Mucosa of descending colon (tissue), 3 donors: ENCODE measurements at regions not wholly inside any gene's neighbourhood (a gene's known extent, or its start where the extent isn't known, plus 50 kb on each side); places are given as distances from the start of the nearest gene placed in this dataset.

Experiments used
- ATAC-seq: fragments of 200-7000 bp; cut with Tn5 transposase; one replicate; pipeline ENCODE4 v1.9.1; 2020; ENCODE audit warnings: mild to moderate bottlenecking, moderate library complexity
- DNase-seq, 3 donors: peaks; one replicate each; pipeline ENCODE4 v3.0.0-alpha.2; 2020
- H3K36me3 ChIP-seq: fragments of 200-600 bp; one replicate; pipeline ENCODE4 v1.8.0; 2021; ENCODE audit warnings: low read depth, mild to moderate bottlenecking
- H3K4me1 ChIP-seq: fragments of 200-600 bp; one replicate; pipeline ENCODE4 v1.8.0; 2021; ENCODE audit warnings: low read depth, mild to moderate bottlenecking
- H3K4me3 ChIP-seq: fragments of 200-600 bp; one replicate; pipeline ENCODE4 v1.8.0; 2021; ENCODE audit warnings: mild to moderate bottlenecking
- H3K9me3 ChIP-seq: fragments of 200-600 bp; one replicate; pipeline ENCODE4 v1.8.0; 2021; ENCODE audit warnings: mild to moderate bottlenecking
- intact Hi-C, 2 donors: fragments of 100-400 bp; cut with DNase I in 1 of 2; cut with micrococcal nuclease in 1 of 2; formaldehyde crosslinking; loops; one replicate each; pipeline versions ENCODE4 v1.11.0 to v1.11.1; 2022; cut with DNase I, micrococcal nuclease
- TF ChIP-seq, protein P1 (sequence below): fragments of 200-600 bp; IDR thresholded peaks from one replicate; pipeline ENCODE4 v1.8.0; 2022; ENCODE audit warnings: antibody characterized with exemption, mild to moderate bottlenecking
- donor health status: DM: no; HTN: no; CAD: no; lungs with moderate emphysema.
- donor health status: DM: no; HTN: no; CAD: no.
- donor health status: DM: no; HTN: yes; CAD: no.

DNA sequence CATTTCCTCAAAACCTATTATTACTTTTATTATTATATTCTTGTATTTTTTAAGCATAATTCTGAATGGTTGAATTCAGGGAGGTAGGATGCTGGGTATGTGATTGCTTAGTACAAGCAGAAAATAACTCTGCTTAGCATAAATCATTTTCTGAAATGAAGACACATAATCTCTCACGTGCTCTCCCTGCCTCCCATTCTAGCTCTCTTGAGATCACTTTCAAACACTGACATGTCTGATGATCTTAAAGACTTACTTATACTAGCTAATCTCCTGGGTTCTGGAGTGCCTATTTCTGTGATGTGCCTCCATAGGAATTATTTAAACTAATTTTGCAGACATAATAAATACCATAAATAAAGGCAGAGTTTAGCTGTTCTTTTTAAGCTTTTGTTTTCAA, 1136.0 kb downstream of the SUCLG1 start:
- H3K36me3 ChIP-seq: no peaks in the 10 kb centered on the region
- DNase-seq (no peak), ATAC-seq (no peak)
- no peak overlapping the region for H3K4me3 ChIP-seq
- intact Hi-C loops: no loop called here
- no peaks in the 10 kb centered on the region for H3K4me1 ChIP-seq
- TF ChIP-seq, protein P1, sequence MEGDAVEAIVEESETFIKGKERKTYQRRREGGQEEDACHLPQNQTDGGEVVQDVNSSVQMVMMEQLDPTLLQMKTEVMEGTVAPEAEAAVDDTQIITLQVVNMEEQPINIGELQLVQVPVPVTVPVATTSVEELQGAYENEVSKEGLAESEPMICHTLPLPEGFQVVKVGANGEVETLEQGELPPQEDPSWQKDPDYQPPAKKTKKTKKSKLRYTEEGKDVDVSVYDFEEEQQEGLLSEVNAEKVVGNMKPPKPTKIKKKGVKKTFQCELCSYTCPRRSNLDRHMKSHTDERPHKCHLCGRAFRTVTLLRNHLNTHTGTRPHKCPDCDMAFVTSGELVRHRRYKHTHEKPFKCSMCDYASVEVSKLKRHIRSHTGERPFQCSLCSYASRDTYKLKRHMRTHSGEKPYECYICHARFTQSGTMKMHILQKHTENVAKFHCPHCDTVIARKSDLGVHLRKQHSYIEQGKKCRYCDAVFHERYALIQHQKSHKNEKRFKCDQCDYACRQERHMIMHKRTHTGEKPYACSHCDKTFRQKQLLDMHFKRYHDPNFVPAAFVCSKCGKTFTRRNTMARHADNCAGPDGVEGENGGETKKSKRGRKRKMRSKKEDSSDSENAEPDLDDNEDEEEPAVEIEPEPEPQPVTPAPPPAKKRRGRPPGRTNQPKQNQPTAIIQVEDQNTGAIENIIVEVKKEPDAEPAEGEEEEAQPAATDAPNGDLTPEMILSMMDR: no peak
- H3K9me3 ChIP-seq: no peaks in the 10 kb centered on the region

DNA sequence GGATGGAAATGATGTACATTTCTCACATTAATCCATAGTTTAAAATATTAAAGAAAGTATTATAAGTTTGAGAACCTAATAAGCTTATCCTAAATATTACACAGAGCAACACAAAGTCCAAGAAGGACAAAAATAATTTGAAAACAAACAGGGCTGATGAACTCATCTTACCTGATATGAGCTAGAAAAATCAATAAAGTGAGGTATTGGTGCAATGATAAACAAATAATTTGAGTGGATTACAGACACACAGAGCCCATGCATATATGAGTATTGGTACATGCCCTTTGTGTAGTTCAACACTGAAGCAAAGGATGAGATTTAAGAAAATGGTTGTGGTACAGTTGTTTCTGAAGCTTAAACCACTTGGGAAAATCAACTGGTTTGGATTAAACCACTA, 1139.0 kb downstream of the SUCLG1 start:
- TF ChIP-seq, protein P1: no peak
- Histone ChIP-seq H3K9me3 (no peaks in the 10 kb centered on the region), H3K4me1 (no peaks in the 10 kb centered on the region), H3K36me3 (no peaks in the 10 kb centered on the region), H3K4me3 (no peak overlapping the region)
- ATAC-seq (no peak), DNase-seq (no peak)
- intact Hi-C loops: no loop called here

DNA sequence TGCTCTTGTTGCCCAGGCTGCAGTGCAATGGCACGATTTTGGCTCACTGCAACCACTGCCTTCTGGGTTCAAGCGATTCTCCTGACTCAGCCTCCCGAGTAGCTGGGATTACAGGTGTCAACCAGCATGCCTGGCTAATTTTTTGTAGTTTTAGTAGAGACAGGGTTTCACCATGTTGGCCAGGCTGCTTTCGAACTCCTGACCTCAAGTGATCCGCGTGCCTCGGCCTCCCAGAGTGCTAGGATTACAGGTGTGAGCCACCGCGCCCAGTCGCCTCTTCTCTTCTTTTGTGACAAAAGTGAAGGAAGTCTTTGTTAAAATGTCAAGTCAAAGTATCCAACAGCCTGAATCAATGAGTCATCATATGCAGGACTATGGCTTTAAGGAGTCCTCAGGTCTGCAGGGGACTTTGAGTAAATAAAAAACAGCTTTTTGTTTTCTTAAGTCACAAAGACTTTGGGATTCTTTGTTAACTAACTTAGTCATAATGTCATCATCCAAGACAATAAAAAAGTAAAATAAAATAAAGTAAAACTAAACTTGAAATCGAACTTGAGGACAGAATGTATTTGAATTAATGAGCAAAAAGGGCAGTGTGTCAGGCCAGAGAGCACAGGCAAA, 1153.2 kb downstream of the SUCLG1 start:
- Histone ChIP-seq H3K9me3 (no peaks in the 10 kb centered on the region), H3K36me3 (no peaks in the 10 kb centered on the region), H3K4me1 (no peaks in the 10 kb centered on the region), H3K4me3 (no peak overlapping the region)
- ATAC-seq (no peak), DNase-seq (no peak)
- TF ChIP-seq, protein P1: no peak
- intact Hi-C loops: no loop called here

GRCh38 chr2:83291083-83291482, 1168.0 kb downstream of the SUCLG1 start:
- no peaks in the 10 kb centered on the region for H3K36me3 ChIP-seq
- H3K9me3 ChIP-seq: no peaks in the 10 kb centered on the region
- ATAC-seq (no peak), DNase-seq (no peak)
- TF ChIP-seq, protein P1: no peak
- intact Hi-C loops: no loop called here
- H3K4me1 ChIP-seq: no peaks in the 10 kb centered on the region
- no peak overlapping the region for H3K4me3 ChIP-seq

- ATAC-seq: no peak
- H3K36me3 ChIP-seq: no peaks in the 10 kb centered on the region
- no peaks in the 10 kb centered on the region for H3K9me3 ChIP-seq
- TF ChIP-seq, protein P1: no peak
- no peak for DNase-seq
- no peaks in the 10 kb centered on the region for H3K4me1 ChIP-seq
- H3K4me3 ChIP-seq: no peak overlapping the region
- intact Hi-C loops: no loop called here
Observed at GRCh38 chr2:83282841-83283240, 1176.2 kb downstream of the SUCLG1 start.
